Peyer's patch (tissue), 4 donors: ENCODE measurements at regions not wholly inside any gene's neighbourhood (a gene's known extent, or its start where the extent isn't known, plus 50 kb on each side); places are given as distances from the start of the nearest gene placed in this dataset.

Source experiments
- DNase-seq, 3 donors: peaks; one replicate each; pipeline ENCODE4 v3.0.0-alpha.2; 2017 to 2019
- H3K27ac ChIP-seq, 4 donors: fragments of 200-600 bp; sonication (generic); one replicate each; pipeline ENCODE4 v1.5.1; 2016 to 2019
- H3K27me3 ChIP-seq, 2 donors: fragments of 200-600 bp; sonication (generic); one replicate each; pipeline ENCODE4 v1.5.1; 2019
- H3K36me3 ChIP-seq, 3 donors: fragments of 200-600 bp; sonication (generic); one replicate each; pipeline ENCODE4 v1.5.1; 2016 to 2019
- H3K4me1 ChIP-seq, 4 donors: fragments of 200-600 bp; sonication (generic); one replicate each; pipeline ENCODE4 v1.5.1; 2016 to 2019
- H3K4me3 ChIP-seq, 4 donors: fragments of 200-600 bp; sonication (generic); 1 replicate in 3 of 4; 2 replicates in 1 of 4; pipeline ENCODE4 v1.5.1; 2016 to 2019; ENCODE audit warnings: mild to moderate bottlenecking in 1 of 4
- H3K9me3 ChIP-seq, 4 donors: fragments of 200-600 bp; sonication (generic); one replicate each; pipeline ENCODE4 v1.5.1; 2016 to 2019; ENCODE audit warnings: mild to moderate bottlenecking in 1 of 4
- POLR2A ChIP-seq, 2 donors: fragments of 450-650 bp; IDR thresholded peaks; one replicate each; pipeline ENCODE4 v1.5.1; 2017; ENCODE audit warnings: antibody characterized with exemption in 2 of 2, mild to moderate bottlenecking in 2 of 2, moderate library complexity in 2 of 2
- TF ChIP-seq, protein P1 (sequence below), 6 experiments: fragments of 450-650 bp in 4 of 6; fragments of 200-600 bp in 2 of 6; sonication (generic) in 1 of 6; IDR thresholded peaks; one replicate each; pipeline ENCODE4 v1.5.1; 2017 to 2019; ENCODE audit warnings: antibody characterized with exemption in 6 of 6, mild to moderate bottlenecking in 3 of 6, moderate library complexity in 1 of 6

- peaks cover 0 to 11% (median 0%) of the 10 kb centered on the region in 4 donors for H3K4me1 ChIP-seq
- H3K9me3 ChIP-seq: no peaks in the 10 kb centered on the region
- no peak for DNase-seq
- H3K36me3 ChIP-seq: no peaks in the 10 kb centered on the region
- peak overlapping the region; percentile 25 to 55 (median 41) for H3K4me3 ChIP-seq
- no peaks in the 10 kb centered on the region for H3K27me3 ChIP-seq
- no peak for TF ChIP-seq POLR2A (IDR thresholded peaks at IDR 0.05)
- TF ChIP-seq, protein P1, sequence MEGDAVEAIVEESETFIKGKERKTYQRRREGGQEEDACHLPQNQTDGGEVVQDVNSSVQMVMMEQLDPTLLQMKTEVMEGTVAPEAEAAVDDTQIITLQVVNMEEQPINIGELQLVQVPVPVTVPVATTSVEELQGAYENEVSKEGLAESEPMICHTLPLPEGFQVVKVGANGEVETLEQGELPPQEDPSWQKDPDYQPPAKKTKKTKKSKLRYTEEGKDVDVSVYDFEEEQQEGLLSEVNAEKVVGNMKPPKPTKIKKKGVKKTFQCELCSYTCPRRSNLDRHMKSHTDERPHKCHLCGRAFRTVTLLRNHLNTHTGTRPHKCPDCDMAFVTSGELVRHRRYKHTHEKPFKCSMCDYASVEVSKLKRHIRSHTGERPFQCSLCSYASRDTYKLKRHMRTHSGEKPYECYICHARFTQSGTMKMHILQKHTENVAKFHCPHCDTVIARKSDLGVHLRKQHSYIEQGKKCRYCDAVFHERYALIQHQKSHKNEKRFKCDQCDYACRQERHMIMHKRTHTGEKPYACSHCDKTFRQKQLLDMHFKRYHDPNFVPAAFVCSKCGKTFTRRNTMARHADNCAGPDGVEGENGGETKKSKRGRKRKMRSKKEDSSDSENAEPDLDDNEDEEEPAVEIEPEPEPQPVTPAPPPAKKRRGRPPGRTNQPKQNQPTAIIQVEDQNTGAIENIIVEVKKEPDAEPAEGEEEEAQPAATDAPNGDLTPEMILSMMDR (IDR thresholded peaks at IDR 0.05): no peak
- H3K27ac ChIP-seq: peak overlapping the region in 2 of 4 donors; percentile 3 to 44
These were observed 90.5 kb upstream of the PRSS16 start for GRCh38 chr6:27156874-27157458.

DNA sequence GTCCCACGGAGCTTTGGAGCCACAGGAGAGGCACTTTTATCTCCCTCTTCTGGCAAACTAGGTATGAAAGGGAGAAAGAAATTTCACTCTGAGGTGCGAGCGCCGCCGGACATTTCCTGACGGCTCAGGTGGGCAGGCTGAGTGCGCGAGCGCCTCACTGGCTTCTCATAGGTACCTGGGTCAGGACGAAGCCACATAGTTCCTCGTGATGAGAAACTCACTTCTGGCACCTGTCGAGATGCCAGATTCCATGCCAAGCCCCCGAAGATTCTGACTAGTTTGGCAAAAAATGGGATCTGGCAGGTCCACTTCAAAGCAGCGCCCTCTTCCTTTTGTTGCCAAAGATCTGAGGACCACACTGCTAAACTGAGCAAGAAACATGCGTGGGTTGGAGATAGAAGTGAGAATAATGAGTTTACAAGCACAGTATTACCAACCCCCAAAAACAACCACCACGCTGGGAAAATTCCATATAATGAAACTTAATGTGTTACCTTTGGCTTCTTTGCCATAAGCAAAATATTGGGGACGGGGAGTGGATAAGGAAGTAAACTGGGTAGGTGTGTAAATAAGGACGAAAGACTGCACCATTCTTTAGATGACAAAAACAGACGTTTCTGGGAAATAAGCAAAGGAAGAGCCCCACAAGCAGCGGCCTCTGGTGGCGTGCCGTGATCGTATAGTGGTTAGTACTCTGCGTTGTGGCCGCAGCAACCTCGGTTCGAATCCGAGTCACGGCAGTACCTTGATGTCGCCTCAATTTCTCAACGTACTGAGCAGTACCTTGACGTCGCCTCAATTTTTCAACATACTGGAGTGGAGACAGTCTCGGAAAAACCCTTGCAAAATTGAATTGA lies 89.8 kb upstream of the PRSS16 start:
- Histone ChIP-seq H3K36me3 (no peaks in the 10 kb centered on the region), H3K9me3 (no peaks in the 10 kb centered on the region), H3K4me1 (peaks cover 0 to 11% (median 0%) of the 10 kb centered on the region in 4 donors), H3K4me3 (peak overlapping the region; percentile 25 to 55 (median 41)), H3K27me3 (no peaks in the 10 kb centered on the region), H3K27ac (peak overlapping the region in 2 of 4 donors; percentile 3 to 44)
- DNase-seq: peak; percentile 63 to 90 (median 82)
- TF ChIP-seq, protein P1 (IDR thresholded peaks at IDR 0.05): peak; percentile 26 to 62 (median 50)
- TF ChIP-seq POLR2A (IDR thresholded peaks at IDR 0.05): no peak

- H3K4me1 ChIP-seq: peaks cover 0 to 11% (median 0%) of the 10 kb centered on the region in 4 donors
- H3K36me3 ChIP-seq: no peaks in the 10 kb centered on the region
- no peaks in the 10 kb centered on the region for H3K9me3 ChIP-seq
- no peak for TF ChIP-seq POLR2A (IDR thresholded peaks at IDR 0.05)
- TF ChIP-seq, protein P1 (IDR thresholded peaks at IDR 0.05): no peak
- H3K27ac ChIP-seq: no peak overlapping the region
- DNase-seq: no peak
- H3K27me3 ChIP-seq: no peaks in the 10 kb centered on the region
- no peak overlapping the region for H3K4me3 ChIP-seq
These were observed 89.2 kb upstream of the PRSS16 start for GRCh38 chr6:27158316-27158643.

DNA sequence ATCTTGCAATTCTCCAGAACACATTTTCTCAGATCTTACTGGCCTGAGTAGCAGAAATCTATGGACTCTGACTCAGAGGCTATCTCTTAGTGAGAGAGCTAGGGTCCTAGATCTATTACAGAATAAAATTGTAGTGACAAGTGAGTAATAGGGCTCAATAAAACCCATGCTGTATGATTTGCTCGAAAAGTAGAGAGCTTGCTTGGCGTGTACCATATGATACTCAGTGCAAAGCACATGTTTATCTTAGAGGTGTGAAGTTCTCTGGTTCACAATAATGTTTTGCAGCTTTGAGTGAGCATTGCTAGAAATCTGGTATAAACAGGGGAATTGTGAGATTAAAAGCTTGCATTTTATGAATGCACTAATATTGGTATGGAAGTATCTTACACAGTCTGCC lies 87.8 kb upstream of the PRSS16 start:
- no peak for TF ChIP-seq POLR2A (IDR thresholded peaks at IDR 0.05)
- TF ChIP-seq, protein P1 (IDR thresholded peaks at IDR 0.05): no peak
- DNase-seq: no peak
- Histone ChIP-seq H3K27me3 (no peaks in the 10 kb centered on the region), H3K4me3 (no peak overlapping the region), H3K9me3 (no peaks in the 10 kb centered on the region), H3K36me3 (no peaks in the 10 kb centered on the region), H3K4me1 (peaks cover 0 to 11% (median 0%) of the 10 kb centered on the region in 4 donors), H3K27ac (no peak overlapping the region)

- H3K4me3 ChIP-seq: no peak overlapping the region
- H3K4me1 ChIP-seq: peaks cover 0 to 11% (median 0%) of the 10 kb centered on the region in 4 donors
- TF ChIP-seq, protein P1 (IDR thresholded peaks at IDR 0.05): no peak
- TF ChIP-seq POLR2A (IDR thresholded peaks at IDR 0.05): no peak
- H3K36me3 ChIP-seq: no peaks in the 10 kb centered on the region
- H3K27ac ChIP-seq: no peak overlapping the region
- no peaks in the 10 kb centered on the region for H3K9me3 ChIP-seq
- no peak for DNase-seq
- no peaks in the 10 kb centered on the region for H3K27me3 ChIP-seq
These were observed 86.4 kb upstream of the PRSS16 start for GRCh38 chr6:27161115-27161514.
